Stomach (tissue), 8 donors: ENCODE measurements at regions not wholly inside any gene's neighbourhood (a gene's known extent, or its start where the extent isn't known, plus 50 kb on each side); places are given as distances from the start of the nearest gene placed in this dataset.
A peak's percentile ranks its signal among the peaks of the same experiment; 100 is the strongest.

Experiments
- DNase-seq, 2 donors: peaks; one replicate each; pipeline versions ENCODE4 v3.0.0 to v3.0.0-alpha.2; 2013 to 2019
- H3K27ac ChIP-seq, 5 donors: fragments of 200-600 bp in 4 of 5; sonication (generic) in 4 of 5; one replicate each; pipeline ENCODE4 v1.5.1; 2013 to 2019; ENCODE audit warnings: mild to moderate bottlenecking in 1 of 5, moderate library complexity in 1 of 5
- H3K27me3 ChIP-seq, 3 donors: fragments of 200-600 bp; sonication (generic); one replicate each; pipeline ENCODE4 v1.5.1; 2017 to 2019; ENCODE audit warnings: mixed run types in 1 of 3
- H3K36me3 ChIP-seq, 4 donors: fragments of 200-600 bp; sonication (generic); 1 replicate in 3 of 4; 2 replicates in 1 of 4; pipeline ENCODE4 v1.5.1; 2016 to 2019
- H3K4me1 ChIP-seq, 4 donors: fragments of 200-600 bp; sonication (generic); one replicate each; pipeline ENCODE4 v1.5.1; 2016 to 2019
- H3K4me3 ChIP-seq, 4 donors: fragments of 200-600 bp; sonication (generic) in 3 of 4; one replicate each; pipeline ENCODE4 v1.5.1; 2016 to 2019; ENCODE audit warnings: mild to moderate bottlenecking in 1 of 4
- H3K9me3 ChIP-seq, 4 donors: fragments of 200-600 bp; sonication (generic); one replicate each; pipeline ENCODE4 v1.5.1; 2016 to 2019
- CTCF ChIP-seq, 7 experiments: fragments of 450-650 bp in 4 of 7; fragments of 200-600 bp in 3 of 7; sonication (generic) in 3 of 7; IDR thresholded peaks; one replicate each; pipeline ENCODE4 v1.5.1; 2016 to 2019; ENCODE audit warnings: antibody characterized with exemption in 7 of 7, control low read depth in 2 of 7, mild to moderate bottlenecking in 1 of 7
- EP300 ChIP-seq: sonication (generic); formaldehyde crosslinking; IDR thresholded peaks from one replicate; pipeline ENCODE4 v1.6.1; 2017; ENCODE audit warnings: antibody characterized with exemption
- POLR2A ChIP-seq, 4 donors: fragments of 450-650 bp; IDR thresholded peaks; one replicate each; pipeline ENCODE4 v1.6.1; 2016; ENCODE audit warnings: antibody characterized with exemption in 4 of 4, control low read depth in 2 of 4, mild to moderate bottlenecking in 1 of 4, moderate library complexity in 1 of 4
- POLR2AphosphoS5 ChIP-seq, 3 donors: sonication (generic); formaldehyde crosslinking; IDR thresholded peaks; one replicate each; pipeline ENCODE4 v1.6.1; 2016; ENCODE audit warnings: antibody characterized with exemption in 3 of 3
- WGBS, 5 donors: extraction: QIAGEN DNeasy Blood & Tissue Kit in 3 of 5; methylation state at CpG; one replicate each; pipeline versions ENCODE4 v1.1.5 to v1.1.7; 2013 to 2018; 5-methylcytosine and 5-hydroxymethylcytosine counted together
- intact Hi-C: fragments of 100-400 bp; cut with DNase I; formaldehyde crosslinking; loops from one replicate; pipeline ENCODE4 v1.15.1; 2023; ENCODE audit warnings: low total_unique reads
- small RNA-seq, 4 donors: library from RNA; depleted of rRNA; stranded (forward); fragments of <200 nt; gene quantifications; one replicate each; pipeline ENCODE3, GENCODE V24; 2016
- donor health status: healthy with polysubstance abuse.
- donor health status: Bipolar disorder and iron deficiency.
- donor health status: healthy.

- Histone ChIP-seq H3K36me3 (no peaks in the 10 kb centered on the region), H3K4me3 (no peak overlapping the region), H3K27ac (no peak overlapping the region), H3K9me3 (no peaks in the 10 kb centered on the region), H3K27me3 (no peaks in the 10 kb centered on the region), H3K4me1 (no peaks in the 10 kb centered on the region)
- no peak for TF ChIP-seq POLR2A (IDR thresholded peaks at IDR 0.05)
- no peak for TF ChIP-seq CTCF (IDR thresholded peaks at IDR 0.05)
- TF ChIP-seq POLR2AphosphoS5 (IDR thresholded peaks at IDR 0.05) = no peak
- TF ChIP-seq EP300 = no peak
- no peak for DNase-seq
- intact Hi-C loops = no loop called here
- WGBS, 5 donors = 87 to 91% (median 89%) methylated on average over 6 of the region's 6 CpGs
These were observed 57.1 kb upstream of the CELF2 start for GRCh38 chr10:10960534-10960933.

- DNase-seq = no peak
- H3K27me3 ChIP-seq = no peaks in the 10 kb centered on the region
- intact Hi-C loops = no loop called here
- no peaks in the 10 kb centered on the region for H3K36me3 ChIP-seq
- TF ChIP-seq CTCF (IDR thresholded peaks at IDR 0.05) (no peak), POLR2AphosphoS5 (IDR thresholded peaks at IDR 0.05) (no peak), POLR2A (IDR thresholded peaks at IDR 0.05) (no peak), EP300 (no peak)
- no peaks in the 10 kb centered on the region for H3K4me1 ChIP-seq
- H3K4me3 ChIP-seq = no peak overlapping the region
- 59 to 89% (median 86%) methylated on average over 1 of the region's 1 CpG for WGBS, 5 donors
- H3K9me3 ChIP-seq = no peaks in the 10 kb centered on the region
- H3K27ac ChIP-seq = no peak overlapping the region
These were observed 56.6 kb upstream of the CELF2 start for GRCh38 chr10:10961072-10961471.

GRCh38 chr10:10967029-10967428 is 50.6 kb upstream of the CELF2 start:
- DNase-seq = peak; percentile 9 to 27
- Histone ChIP-seq H3K27me3 (no peaks in the 10 kb centered on the region), H3K4me3 (no peak overlapping the region), H3K9me3 (no peaks in the 10 kb centered on the region), H3K27ac (no peak overlapping the region), H3K36me3 (no peaks in the 10 kb centered on the region), H3K4me1 (peaks cover 0 to 10% (median 0%) of the 10 kb centered on the region in 4 donors)
- TF ChIP-seq CTCF (IDR thresholded peaks at IDR 0.05) (no peak), EP300 (no peak), POLR2AphosphoS5 (IDR thresholded peaks at IDR 0.05) (no peak), POLR2A (IDR thresholded peaks at IDR 0.05) (no peak)
- 69 to 76% (median 71%) methylated on average over 10 of the region's 10 CpGs for WGBS, 5 donors
- intact Hi-C loops = no loop called here

GRCh38 chr10:10967581-10968256 is 50.0 kb upstream of the CELF2 start:
- 67 to 78% (median 73%) methylated on average over 8 of the region's 8 CpGs for WGBS, 5 donors
- Histone ChIP-seq H3K4me1 (peaks cover 0 to 10% (median 0%) of the 10 kb centered on the region in 4 donors), H3K4me3 (no peak overlapping the region), H3K27me3 (no peaks in the 10 kb centered on the region), H3K9me3 (no peaks in the 10 kb centered on the region), H3K27ac (no peak overlapping the region), H3K36me3 (no peaks in the 10 kb centered on the region)
- TF ChIP-seq POLR2AphosphoS5 (IDR thresholded peaks at IDR 0.05) = no peak
- no peak for TF ChIP-seq POLR2A (IDR thresholded peaks at IDR 0.05)
- TF ChIP-seq CTCF (IDR thresholded peaks at IDR 0.05) = no peak
- no peak for TF ChIP-seq EP300
- intact Hi-C loops = no loop called here
- DNase-seq = peak in 1 of 2 donors; percentile 16

Small RNA genes in the stretch of these regions (small RNA-seq; reads per million reads assigned to genes)
- gene AC025946.2 (0 reads per million in 4 donors), gene AL355333.1 (0 to 0.46 (median 0) reads per million in 4 donors), gene CUX2P1 (0 reads per million in 4 donors), gene RF00019 (0 reads per million in 4 donors), gene RNA5SP299 (0 to 20.9 (median 0) reads per million in 4 donors)
